ENCODE measurements at regions not wholly inside any gene's neighbourhood (a gene's known extent, or its start where the extent isn't known, plus 50 kb on each side); places are given as distances from the start of the nearest gene placed in this dataset.

- DNase-seq: no peak
These were observed 69.1 kb upstream of the PTER start for GRCh38 chr10:16367621-16368292.

- peak; percentile 77 for DNase-seq
These were observed 55.7 kb upstream of the PTER start for GRCh38 chr10:16381083-16381482.

DNA sequence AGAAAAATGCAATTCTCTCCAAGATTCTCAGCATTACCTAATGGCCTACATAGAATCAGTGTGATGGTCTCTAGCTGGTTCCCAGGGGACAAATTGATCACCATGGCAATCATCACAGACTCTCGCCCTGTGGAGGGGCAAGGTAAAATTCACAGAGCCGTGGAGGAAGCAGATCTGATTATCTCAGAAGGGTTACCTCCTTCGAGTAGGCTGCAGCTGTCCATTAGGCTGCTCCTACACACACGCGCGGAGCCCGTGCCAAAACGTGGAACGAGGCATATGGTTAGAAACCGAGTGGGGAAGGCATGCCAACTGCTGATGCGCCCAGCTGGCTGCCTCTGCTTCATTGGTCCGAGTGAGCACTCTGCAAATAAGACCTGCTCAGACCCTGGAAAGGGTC lies 52.8 kb upstream of the PTER start:
- DNase-seq: no peak

DNA sequence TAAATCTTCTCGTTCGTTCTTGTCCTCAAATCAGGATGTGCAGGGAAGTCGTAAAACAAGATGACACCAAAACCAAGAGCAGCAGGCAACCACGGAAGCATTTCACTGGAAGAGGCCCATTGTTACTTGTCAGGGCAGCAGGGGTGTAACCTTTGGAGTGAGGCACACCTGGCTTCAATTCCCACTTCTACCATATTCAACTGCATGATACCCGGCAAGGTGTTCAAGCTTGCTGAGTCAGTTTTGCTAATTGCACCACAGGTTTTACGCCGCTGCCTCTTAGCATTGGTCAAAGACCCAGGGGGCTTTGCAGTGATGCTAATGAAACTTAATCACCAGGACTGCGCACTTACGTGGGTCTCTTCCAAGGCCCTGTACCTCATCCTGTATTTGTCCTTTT lies 50.0 kb upstream of the PTER start:
- DNase-seq: no peak
